CD4-positive, alpha-beta memory T cell (primary cell): ENCODE measurements at regions not wholly inside any gene's neighbourhood (a gene's known extent, or its start where the extent isn't known, plus 50 kb on each side); places are given as distances from the start of the nearest gene placed in this dataset.

ENCODE experiments used
- CTCF ChIA-PET: fragments of 350-600 bp; sonication (Branson Sonifier 250); formaldehyde crosslinking; loops from one replicate; lab custom pipeline; 2021; ENCODE audit warnings: inconsistent platforms; ENCODE audit not compliant: partially characterized antibody; lab: Charles Lee
- POLR2A ChIA-PET: fragments of 350-600 bp; sonication (Branson Sonifier 250); formaldehyde crosslinking; loops from one replicate; lab custom pipeline; 2021; ENCODE audit not compliant: partially characterized antibody; lab: Charles Lee
- DNase-seq, 5 donors: peaks; one replicate each; pipeline versions ENCODE4 v3.0.0 to v3.0.0-alpha.2; 2020 to 2022; ENCODE audit warnings: mixed read lengths in 1 of 5
- H3K27ac ChIP-seq: one replicate; pipeline ENCODE4 v1.7.0; 2013; ENCODE audit warnings: low read depth, low read length
- H3K27me3 ChIP-seq: 2 replicates; pipeline ENCODE4 v1.7.0; 2013; ENCODE audit warnings: mild to moderate bottlenecking, low read length, moderate library complexity; ENCODE audit not compliant: insufficient read depth
- H3K36me3 ChIP-seq: 2 replicates; pipeline ENCODE4 v1.7.0; 2013; ENCODE audit warnings: mild to moderate bottlenecking, low read length, moderate library complexity; ENCODE audit not compliant: insufficient read depth
- H3K4me1 ChIP-seq: 2 replicates; pipeline ENCODE4 v1.7.0; 2013; ENCODE audit warnings: mild to moderate bottlenecking, low read length, moderate library complexity; ENCODE audit not compliant: insufficient read depth
- H3K4me3 ChIP-seq, 2 donors: one replicate each; pipeline ENCODE4 v1.7.0; 2013; ENCODE audit warnings: low read length in 2 of 2, mild to moderate bottlenecking in 1 of 2
- H3K9me3 ChIP-seq, 2 donors: one replicate each; pipeline ENCODE4 v1.7.0; 2013; ENCODE audit warnings: low read length in 2 of 2, control low read depth in 1 of 2; ENCODE audit not compliant: control insufficient read depth in 1 of 2
- H3K27ac Mint-ChIP-seq, 7 donors: one replicate each; pipeline ENCODE4 v1.8.0; 2020 to 2021; ENCODE audit warnings: mixed read lengths in 7 of 7, mild to moderate bottlenecking in 6 of 7, inconsistent platforms in 3 of 7, moderate library complexity in 3 of 7
- H3K27me3 Mint-ChIP-seq, 2 donors: one replicate each; pipeline ENCODE4 v1.8.0; 2020 to 2021; ENCODE audit warnings: mixed read lengths in 2 of 2
- H3K36me3 Mint-ChIP-seq, 2 donors: one replicate each; pipeline ENCODE4 v1.8.0; 2020 to 2021; ENCODE audit warnings: mixed read lengths in 2 of 2, inconsistent platforms in 1 of 2, mild to moderate bottlenecking in 1 of 2
- H3K4me1 Mint-ChIP-seq, 4 donors: one replicate each; pipeline ENCODE4 v1.8.0; 2020 to 2021; ENCODE audit warnings: mixed read lengths in 4 of 4, mild to moderate bottlenecking in 1 of 4
- H3K4me3 Mint-ChIP-seq, 8 donors: one replicate each; pipeline ENCODE4 v1.8.0; 2020 to 2021; ENCODE audit warnings: mixed read lengths in 8 of 8, mild to moderate bottlenecking in 7 of 8, moderate library complexity in 6 of 8, inconsistent platforms in 3 of 8
- H3K9me3 Mint-ChIP-seq, 8 donors: one replicate each; pipeline ENCODE4 v1.8.0; 2020 to 2021; ENCODE audit warnings: mixed read lengths in 8 of 8, mild to moderate bottlenecking in 5 of 8, inconsistent platforms in 3 of 8, moderate library complexity in 1 of 8
- intact Hi-C: fragments of 100-400 bp; cut with micrococcal nuclease; formaldehyde crosslinking; loops from one replicate; pipeline ENCODE4 v1.15.1; 2023

GRCh38 chr9:21583628-21584377 lies 101.7 kb upstream of the IFNE start:
- Histone ChIP-seq H3K27ac (no peak overlapping the region), H3K4me1 (peaks cover 10% of the 10 kb centered on the region), H3K27me3 (no peaks in the 10 kb centered on the region), H3K36me3 (no peaks in the 10 kb centered on the region), H3K9me3 (no peaks in the 10 kb centered on the region), H3K4me3 (no peak overlapping the region)
- Mint-ChIP-seq H3K36me3 (no peaks in the 10 kb centered on the region), H3K9me3 (no peaks in the 10 kb centered on the region), H3K27me3 (no peaks in the 10 kb centered on the region), H3K4me1 (peaks cover 9 to 20% (median 13%) of the 10 kb centered on the region in 4 donors), H3K4me3 (no peak overlapping the region), H3K27ac (no peak overlapping the region)
- DNase-seq, result no peak
- POLR2A ChIA-PET, result no interaction called here
- CTCF ChIA-PET, result no interaction called here
- intact Hi-C loops, result no loop called here

- Histone ChIP-seq H3K4me3 (no peak overlapping the region), H3K27me3 (no peaks in the 10 kb centered on the region), H3K9me3 (no peaks in the 10 kb centered on the region), H3K36me3 (no peaks in the 10 kb centered on the region), H3K4me1 (no peaks in the 10 kb centered on the region), H3K27ac (no peak overlapping the region)
- Mint-ChIP-seq H3K27me3 (no peaks in the 10 kb centered on the region), H3K4me1 (peaks cover 2 to 10% (median 4%) of the 10 kb centered on the region in 4 donors), H3K36me3 (no peaks in the 10 kb centered on the region), H3K27ac (no peak overlapping the region), H3K9me3 (no peaks in the 10 kb centered on the region), H3K4me3 (no peak overlapping the region)
- no peak for DNase-seq
- intact Hi-C loops, result no loop called here
- CTCF ChIA-PET, result no interaction called here
- POLR2A ChIA-PET, result interaction anchor here (1.0 kb wide), 1 partner anchor 8 kb away, joined by 3 read pairs; no protein-coding TSS in a partner anchor
Measured at GRCh38 chr9:21584890-21585289, 102.8 kb upstream of the IFNE start.

DNA sequence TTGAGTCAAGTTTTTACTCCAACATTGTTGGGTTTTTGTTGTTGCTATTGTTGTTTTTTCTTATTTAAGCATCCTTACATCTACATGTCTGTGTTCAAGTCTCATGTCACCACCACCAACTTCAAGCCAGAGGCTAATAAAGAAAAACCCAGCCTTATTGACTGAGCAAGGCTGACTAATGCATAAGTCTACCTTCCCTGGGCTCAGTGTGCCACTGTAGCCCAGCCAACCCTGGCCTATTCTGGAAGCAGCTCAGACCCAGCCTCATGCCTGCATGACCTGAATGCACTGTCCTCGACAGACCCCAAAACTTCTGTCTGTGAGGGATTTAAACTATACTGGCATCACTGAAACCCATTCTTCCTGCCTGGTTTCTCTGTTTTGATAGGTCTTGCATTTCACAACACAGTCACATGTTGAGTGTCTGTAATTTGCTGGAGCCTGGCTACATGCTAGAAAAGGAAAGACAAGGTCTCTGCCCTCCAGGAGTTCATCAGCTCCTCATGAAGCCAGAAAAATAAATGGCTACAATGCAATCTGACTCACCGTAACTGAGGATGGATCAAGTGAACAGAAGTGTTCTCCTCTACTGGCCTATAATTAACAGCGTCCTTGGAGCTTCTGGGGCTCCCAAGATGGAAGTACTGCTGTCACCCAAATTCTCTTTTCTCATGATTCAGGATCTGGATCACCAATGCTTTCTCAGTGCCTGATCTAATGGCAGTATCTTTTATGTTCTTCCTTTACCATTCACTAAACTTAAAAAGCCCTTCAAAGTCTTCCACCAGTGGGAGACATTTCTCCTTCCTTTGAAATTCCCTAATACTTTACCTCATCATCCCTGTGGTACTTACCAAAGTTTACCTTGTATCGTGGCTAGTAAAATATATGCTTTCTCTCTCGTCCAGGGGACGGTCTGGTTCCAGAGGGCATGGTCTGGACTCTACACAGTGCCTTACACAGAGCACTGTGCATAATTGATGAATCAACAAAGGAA lies 103.9 kb upstream of the IFNE start:
- H3K36me3 Mint-ChIP-seq, result no peaks in the 10 kb centered on the region
- Histone ChIP-seq H3K4me1 (no peaks in the 10 kb centered on the region), H3K9me3 (no peaks in the 10 kb centered on the region), H3K36me3 (no peaks in the 10 kb centered on the region), H3K4me3 (no peak overlapping the region), H3K27me3 (no peaks in the 10 kb centered on the region), H3K27ac (no peak overlapping the region)
- no peak overlapping the region for H3K4me3 Mint-ChIP-seq
- CTCF ChIA-PET, result no interaction called here
- POLR2A ChIA-PET, result interaction anchor here (1.0 kb wide), 1 partner anchor 9 kb away, joined by 3 read pairs; no protein-coding TSS in a partner anchor
- no peaks in the 10 kb centered on the region for H3K9me3 Mint-ChIP-seq
- H3K4me1 Mint-ChIP-seq, result peaks cover 2 to 10% (median 4%) of the 10 kb centered on the region in 4 donors
- intact Hi-C loops, result no loop called here
- H3K27ac Mint-ChIP-seq, result no peak overlapping the region
- H3K27me3 Mint-ChIP-seq, result no peaks in the 10 kb centered on the region
- no peak for DNase-seq

GRCh38 chr9:21589344-21590056 lies 107.4 kb upstream of the IFNE start:
- no peak overlapping the region for H3K27ac Mint-ChIP-seq
- ChIA-PET POLR2A (no interaction called here), CTCF (interaction anchor here (0.9 kb wide), 1 partner anchor 31 kb away, joined by 3 read pairs; no protein-coding TSS in a partner anchor)
- Histone ChIP-seq H3K36me3 (no peaks in the 10 kb centered on the region), H3K9me3 (no peaks in the 10 kb centered on the region), H3K27me3 (no peaks in the 10 kb centered on the region), H3K4me3 (no peak overlapping the region), H3K4me1 (peaks cover 6% of the 10 kb centered on the region), H3K27ac (no peak overlapping the region)
- no peaks in the 10 kb centered on the region for H3K9me3 Mint-ChIP-seq
- H3K4me1 Mint-ChIP-seq, result peaks cover 2 to 12% (median 8%) of the 10 kb centered on the region in 4 donors
- intact Hi-C loops, result no loop called here
- DNase-seq, result no peak
- H3K36me3 Mint-ChIP-seq, result no peaks in the 10 kb centered on the region
- no peak overlapping the region for H3K4me3 Mint-ChIP-seq
- peaks cover 0 to 2% of the 10 kb centered on the region in 2 donors for H3K27me3 Mint-ChIP-seq

DNA sequence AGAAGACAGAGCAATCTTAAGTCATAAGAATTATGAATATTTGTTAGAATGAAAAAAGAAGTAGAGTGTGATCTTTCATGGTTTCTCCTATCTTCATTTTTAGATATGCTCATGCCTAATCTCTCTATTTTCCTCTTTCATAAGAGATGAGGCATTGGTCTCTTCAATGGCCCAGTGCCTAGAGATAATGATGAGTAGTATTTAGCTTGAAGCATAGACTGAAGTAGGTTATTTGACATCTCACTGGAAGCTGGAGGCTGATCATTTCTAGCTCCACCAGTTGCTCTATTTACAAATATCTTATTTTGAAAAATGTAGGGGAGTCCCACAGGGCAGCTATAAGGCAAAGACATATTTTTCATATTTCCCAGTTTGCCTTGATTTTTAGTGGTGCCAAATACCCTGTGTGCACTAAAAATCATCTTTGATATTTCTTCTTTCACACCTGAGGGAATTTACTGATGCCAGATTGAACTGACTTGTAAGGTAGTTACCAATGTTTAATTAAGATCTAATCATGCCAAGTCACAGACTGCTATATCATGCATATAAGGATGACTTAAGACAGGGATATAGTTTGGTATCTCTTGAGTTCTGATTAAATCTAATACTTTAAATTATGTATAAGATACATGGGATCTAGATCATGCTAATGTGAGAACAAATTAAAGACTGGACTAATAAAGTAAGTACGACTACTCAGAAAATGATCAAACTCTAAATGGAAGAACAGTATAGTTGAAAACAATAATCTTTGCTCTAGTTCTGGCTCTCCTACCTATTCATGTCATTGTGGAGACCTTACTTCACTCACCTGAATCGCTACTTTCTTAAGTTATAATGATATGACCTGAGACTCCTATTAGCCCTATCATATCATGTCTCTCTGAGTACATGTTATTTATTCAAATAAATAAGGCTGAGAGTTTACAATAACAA lies 108.2 kb upstream of the IFNE start:
- no peak for DNase-seq
- Mint-ChIP-seq H3K36me3 (no peaks in the 10 kb centered on the region), H3K4me3 (no peak overlapping the region), H3K9me3 (no peaks in the 10 kb centered on the region), H3K4me1 (peaks cover 2 to 12% (median 8%) of the 10 kb centered on the region in 4 donors), H3K27ac (no peak overlapping the region), H3K27me3 (peaks cover 0 to 2% of the 10 kb centered on the region in 2 donors)
- ChIA-PET POLR2A (no interaction called here), CTCF (interaction anchor here (0.9 kb wide), 1 partner anchor 32 kb away, joined by 3 read pairs; no protein-coding TSS in a partner anchor)
- no peak overlapping the region for H3K4me3 ChIP-seq
- H3K27ac ChIP-seq, result no peak overlapping the region
- peaks cover 6% of the 10 kb centered on the region for H3K4me1 ChIP-seq
- H3K36me3 ChIP-seq, result no peaks in the 10 kb centered on the region
- intact Hi-C loops, result no loop called here
- H3K27me3 ChIP-seq, result no peaks in the 10 kb centered on the region
- H3K9me3 ChIP-seq, result no peaks in the 10 kb centered on the region

GRCh38 chr9:21591221-21592062 lies 109.3 kb upstream of the IFNE start:
- no peak overlapping the region for H3K4me3 ChIP-seq
- POLR2A ChIA-PET, result interaction anchor here (1.4 kb wide), 1 partner anchor 12 kb away, joined by 3 read pairs; no protein-coding TSS in a partner anchor
- H3K4me1 ChIP-seq, result peaks cover 6% of the 10 kb centered on the region
- Mint-ChIP-seq H3K9me3 (peaks cover 0 to 3% (median 0%) of the 10 kb centered on the region in 8 donors), H3K27me3 (peaks cover 0 to 5% of the 10 kb centered on the region in 2 donors), H3K27ac (peak overlapping the region in 1 of 7 donors; percentile 15), H3K4me3 (no peak overlapping the region), H3K4me1 (peaks cover 2 to 12% (median 8%) of the 10 kb centered on the region in 4 donors), H3K36me3 (no peaks in the 10 kb centered on the region)
- no peak overlapping the region for H3K27ac ChIP-seq
- H3K27me3 ChIP-seq, result no peaks in the 10 kb centered on the region
- H3K36me3 ChIP-seq, result no peaks in the 10 kb centered on the region
- DNase-seq, result no peak
- intact Hi-C loops, result no loop called here
- CTCF ChIA-PET, result no interaction called here
- no peaks in the 10 kb centered on the region for H3K9me3 ChIP-seq
